K562 (cell line): ENCODE measurements at regions not wholly inside any gene's neighbourhood (a gene's known extent, or its start where the extent isn't known, plus 50 kb on each side); places are given as distances from the start of the nearest gene placed in this dataset.

Experiments used
- ZNF407 ChIP-seq: fragments of 450-650 bp; IDR thresholded peaks from 2 replicates; pipeline ENCODE4 v1.6.1; 2016; ENCODE audit warnings: low read depth
- ZNF518B ChIP-seq: fragments of 250-450 bp; sonication (Bioruptor Pico); IDR thresholded peaks from 2 replicates; pipeline ENCODE4 v1.5.0; 2021; ENCODE audit warnings: mild to moderate bottlenecking, moderate library complexity

GRCh38 chr5:84764227-84764626 is 379.5 kb upstream of the EDIL3 start (continued):
- TF ChIP-seq ZNF407 (no peak), ZNF518B (no peak)
